UCSD-AML1 (cell line): ENCODE measurements at regions not wholly inside any gene's neighbourhood (a gene's known extent, or its start where the extent isn't known, plus 50 kb on each side); places are given as distances from the start of the nearest gene placed in this dataset.

Source experiments
- DNase-seq: peaks from one replicate; lab custom pipeline; 2025; ENCODE audit not compliant: unreplicated experiment; lab: John Stamatoyannopoulos, UW

GRCh38 chr5:173762930-173763329 is 125.2 kb upstream of the CPEB4 start:
- DNase-seq: no peak

GRCh38 chr5:173763410-173763809 is 124.7 kb upstream of the CPEB4 start:
- DNase-seq: no peak

GRCh38 chr5:173764332-173765028 is 123.7 kb upstream of the CPEB4 start:
- peak; percentile 33 for DNase-seq

GRCh38 chr5:173765029-173765644 is 123.0 kb upstream of the CPEB4 start:
- no peak for DNase-seq

- no peak for DNase-seq
Measured at GRCh38 chr5:173765661-173766060, 122.5 kb upstream of the CPEB4 start.

- DNase-seq: no peak
Measured at GRCh38 chr5:173767574-173768266, 120.4 kb upstream of the CPEB4 start.

- DNase-seq: no peak
Measured at GRCh38 chr5:173768267-173768806, 119.8 kb upstream of the CPEB4 start.

- no peak for DNase-seq
Measured at GRCh38 chr5:173768891-173769290, 119.3 kb upstream of the CPEB4 start.

- no peak for DNase-seq
Measured at GRCh38 chr5:173770637-173771036, 117.5 kb upstream of the CPEB4 start.

GRCh38 chr5:173771121-173771724 is 116.9 kb upstream of the CPEB4 start:
- no peak for DNase-seq

GRCh38 chr5:173771725-173772383 is 116.3 kb upstream of the CPEB4 start:
- DNase-seq: no peak

- no peak for DNase-seq
Measured at GRCh38 chr5:173772384-173773059, 115.6 kb upstream of the CPEB4 start.

GRCh38 chr5:173774271-173774761 is 113.8 kb upstream of the CPEB4 start:
- no peak for DNase-seq

GRCh38 chr5:173775261-173776197 is 112.6 kb upstream of the CPEB4 start:
- no peak for DNase-seq

GRCh38 chr5:173777149-173777548 is 111.0 kb upstream of the CPEB4 start:
- DNase-seq: no peak

GRCh38 chr5:173777674-173778073 is 110.5 kb upstream of the CPEB4 start:
- no peak for DNase-seq

GRCh38 chr5:173778152-173778782 is 109.9 kb upstream of the CPEB4 start:
- peak; percentile 44 for DNase-seq

GRCh38 chr5:173778784-173779304 is 109.3 kb upstream of the CPEB4 start:
- DNase-seq: no peak
